Kidney epithelial cell (primary cell): ENCODE measurements at regions not wholly inside any gene's neighbourhood (a gene's known extent, or its start where the extent isn't known, plus 50 kb on each side); places are given as distances from the start of the nearest gene placed in this dataset.

Experiments used
- DNase-seq: peaks from one replicate; pipeline ENCODE4 v3.0.0-alpha.2; 2010; ENCODE audit warnings: low read depth
- H3K27me3 ChIP-seq: 2 replicates; pipeline ENCODE4 v1.6.0; 2011; ENCODE audit warnings: low read length; ENCODE audit not compliant: control insufficient read depth, insufficient read depth
- H3K36me3 ChIP-seq: 2 replicates; pipeline ENCODE4 v1.5.1; 2011; ENCODE audit warnings: low read length; ENCODE audit not compliant: control insufficient read depth, insufficient read depth
- H3K4me3 ChIP-seq: 2 replicates; pipeline ENCODE4 v1.5.1; 2011; ENCODE audit warnings: low read depth, mild to moderate bottlenecking, control low read depth, low read length
- TF ChIP-seq, protein P1 (sequence below): IDR thresholded peaks from 2 replicates; pipeline ENCODE4 v1.5.1; 2011; ENCODE audit warnings: mild to moderate bottlenecking, moderate library complexity, low read length, control low read depth, inconsistent platforms; ENCODE audit not compliant: insufficient read depth, poor library complexity, severe bottlenecking

DNA sequence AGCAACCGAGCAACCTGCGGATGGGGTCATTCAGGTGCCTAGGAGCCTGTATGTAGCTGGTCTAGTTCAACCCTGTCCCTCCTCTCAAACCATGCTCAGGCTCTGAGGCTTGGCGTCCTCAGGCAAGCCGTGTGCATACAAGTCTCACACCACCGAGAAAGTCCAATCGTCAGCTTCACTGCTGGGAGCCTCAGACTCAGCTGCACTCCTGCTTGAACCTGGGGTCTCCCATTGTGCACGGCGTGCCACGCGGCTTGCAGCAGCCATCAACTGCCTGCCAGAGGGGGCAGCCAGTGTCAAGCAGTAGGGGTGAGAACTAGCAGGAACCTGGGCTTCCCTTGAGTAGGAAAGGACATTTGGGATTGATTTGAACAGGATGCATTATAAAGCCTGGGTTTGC is 1064.6 kb downstream of the BCL11B start:
- Histone ChIP-seq H3K4me3 (no peak overlapping the region), H3K36me3 (no peaks in the 10 kb centered on the region), H3K27me3 (no peaks in the 10 kb centered on the region)
- TF ChIP-seq, protein P1, sequence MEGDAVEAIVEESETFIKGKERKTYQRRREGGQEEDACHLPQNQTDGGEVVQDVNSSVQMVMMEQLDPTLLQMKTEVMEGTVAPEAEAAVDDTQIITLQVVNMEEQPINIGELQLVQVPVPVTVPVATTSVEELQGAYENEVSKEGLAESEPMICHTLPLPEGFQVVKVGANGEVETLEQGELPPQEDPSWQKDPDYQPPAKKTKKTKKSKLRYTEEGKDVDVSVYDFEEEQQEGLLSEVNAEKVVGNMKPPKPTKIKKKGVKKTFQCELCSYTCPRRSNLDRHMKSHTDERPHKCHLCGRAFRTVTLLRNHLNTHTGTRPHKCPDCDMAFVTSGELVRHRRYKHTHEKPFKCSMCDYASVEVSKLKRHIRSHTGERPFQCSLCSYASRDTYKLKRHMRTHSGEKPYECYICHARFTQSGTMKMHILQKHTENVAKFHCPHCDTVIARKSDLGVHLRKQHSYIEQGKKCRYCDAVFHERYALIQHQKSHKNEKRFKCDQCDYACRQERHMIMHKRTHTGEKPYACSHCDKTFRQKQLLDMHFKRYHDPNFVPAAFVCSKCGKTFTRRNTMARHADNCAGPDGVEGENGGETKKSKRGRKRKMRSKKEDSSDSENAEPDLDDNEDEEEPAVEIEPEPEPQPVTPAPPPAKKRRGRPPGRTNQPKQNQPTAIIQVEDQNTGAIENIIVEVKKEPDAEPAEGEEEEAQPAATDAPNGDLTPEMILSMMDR, result no peak
- no peak for DNase-seq

DNA sequence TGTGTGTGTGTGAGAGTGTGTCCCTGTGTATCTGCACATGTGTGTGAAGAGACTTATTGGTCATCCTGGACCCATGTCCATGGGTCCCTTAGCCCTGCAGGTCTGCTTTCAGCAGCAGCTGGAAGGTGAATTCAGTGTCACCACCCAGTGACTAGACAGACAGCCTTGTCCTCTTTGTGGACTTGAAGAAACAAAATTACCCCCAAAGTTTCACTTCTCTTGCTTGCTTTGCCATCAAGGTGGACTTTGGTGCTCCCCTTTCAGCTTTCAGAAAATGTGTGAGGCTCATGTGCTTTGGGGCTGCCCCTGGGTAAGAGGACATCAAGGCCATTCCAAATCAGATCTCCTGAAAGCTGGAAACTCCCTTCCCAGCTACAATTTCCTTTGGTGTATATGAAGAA is 1063.8 kb downstream of the BCL11B start:
- Histone ChIP-seq H3K4me3 (no peak overlapping the region), H3K27me3 (no peaks in the 10 kb centered on the region), H3K36me3 (no peaks in the 10 kb centered on the region)
- TF ChIP-seq, protein P1, result no peak
- DNase-seq, result no peak

DNA sequence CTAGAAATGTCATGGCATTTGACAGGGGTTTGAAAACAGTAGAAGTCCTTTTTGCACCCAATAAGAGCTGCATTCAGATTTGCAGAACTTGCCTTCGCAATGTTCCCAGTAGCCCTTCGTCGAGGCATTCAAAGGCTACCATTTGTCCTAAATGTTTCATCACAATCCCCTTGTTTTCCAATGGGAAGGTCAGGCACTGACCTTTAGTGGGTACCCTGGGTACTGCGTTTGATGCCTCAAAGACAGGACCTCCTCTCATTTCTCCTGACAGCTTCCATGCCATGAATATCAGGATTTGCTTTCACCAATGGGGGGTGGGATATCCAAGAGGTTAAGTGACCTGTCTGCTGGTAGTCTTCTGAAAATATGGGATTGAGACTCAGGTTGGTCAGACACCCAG is 1063.1 kb downstream of the BCL11B start:
- TF ChIP-seq, protein P1, result no peak
- Histone ChIP-seq H3K36me3 (no peaks in the 10 kb centered on the region), H3K27me3 (no peaks in the 10 kb centered on the region), H3K4me3 (no peak overlapping the region)
- DNase-seq, result no peak

DNA sequence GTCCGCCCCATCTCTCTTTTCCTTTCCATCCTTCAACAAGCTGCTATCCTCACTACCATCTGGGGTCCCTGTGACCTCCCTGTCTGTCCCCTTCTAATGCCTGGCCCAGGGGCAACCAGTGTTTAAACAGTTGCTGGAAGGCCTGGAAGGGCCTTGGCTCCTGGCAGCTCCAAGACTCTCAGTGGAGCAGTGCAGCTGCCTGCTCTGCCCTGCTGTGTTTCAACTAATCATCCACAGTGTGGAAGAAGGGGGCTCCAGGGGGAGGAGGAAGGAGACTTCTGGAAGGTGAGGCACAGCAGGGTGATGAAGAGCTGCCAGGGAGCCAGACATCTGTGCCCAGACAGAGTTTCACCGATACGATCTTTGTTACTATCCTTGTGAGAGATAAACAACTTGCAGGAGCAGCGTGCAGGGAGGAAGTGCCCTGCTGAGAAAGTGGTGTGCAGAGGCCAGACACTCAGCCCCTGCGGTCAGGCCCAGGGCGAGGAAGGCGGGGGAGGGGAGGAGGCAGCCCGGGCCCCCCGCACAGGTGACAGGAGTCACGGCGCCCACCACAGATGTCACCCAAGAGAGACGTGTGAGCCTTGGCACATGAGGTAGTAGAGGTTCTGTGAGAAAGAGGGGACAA is 1061.8 kb downstream of the BCL11B start:
- TF ChIP-seq, protein P1, result no peak
- no peak for DNase-seq

DNA sequence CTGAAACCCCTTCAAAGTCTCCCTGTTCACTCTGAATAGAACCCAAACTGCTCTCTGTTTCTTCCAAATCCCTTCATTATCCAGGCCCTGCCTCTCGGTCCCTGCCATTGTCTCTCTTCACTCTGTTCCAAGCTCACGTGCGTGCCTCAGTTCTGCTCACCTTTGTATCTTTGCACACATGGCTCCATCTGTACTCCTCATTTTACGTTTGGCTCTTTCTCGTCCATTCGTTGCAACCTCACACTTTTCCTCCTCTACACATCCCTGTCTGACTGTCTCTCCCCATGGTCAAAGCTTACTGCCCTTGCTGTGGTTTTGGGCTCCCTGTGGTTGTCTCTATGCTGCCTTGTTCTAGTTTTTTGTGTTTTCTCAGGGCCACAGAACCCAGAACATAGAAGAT is 1054.5 kb downstream of the BCL11B start:
- no peaks in the 10 kb centered on the region for H3K27me3 ChIP-seq
- TF ChIP-seq, protein P1, result no peak

More for the DNA sequence above, 1061.8 kb downstream of the BCL11B start:
- Histone ChIP-seq H3K4me3 (no peak overlapping the region), H3K27me3 (no peaks in the 10 kb centered on the region), H3K36me3 (no peaks in the 10 kb centered on the region)

DNA sequence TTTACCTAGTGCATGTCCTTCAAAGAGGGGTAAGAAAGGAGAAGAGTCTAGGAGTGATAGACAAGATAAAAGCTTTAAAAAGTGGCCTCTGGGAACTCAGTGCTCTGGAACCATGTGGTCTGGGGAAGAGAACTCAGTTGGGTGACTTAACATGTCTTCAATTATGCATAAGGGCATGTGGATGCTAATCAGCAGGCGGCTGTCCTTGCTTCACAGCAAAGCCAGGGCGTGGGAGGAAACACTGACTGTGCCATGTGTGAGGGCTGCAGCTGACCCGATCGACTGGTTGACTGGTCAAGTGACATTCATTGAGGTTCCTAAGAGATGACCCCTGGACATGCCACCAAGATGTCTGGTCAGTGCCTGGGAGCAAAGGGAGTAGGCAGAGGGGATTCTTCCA is 1053.8 kb downstream of the BCL11B start:
- Histone ChIP-seq H3K4me3 (no peak overlapping the region), H3K27me3 (no peaks in the 10 kb centered on the region), H3K36me3 (no peaks in the 10 kb centered on the region)
- DNase-seq, result no peak
- TF ChIP-seq, protein P1, result no peak

More for the DNA sequence above, 1054.5 kb downstream of the BCL11B start:
- no peak overlapping the region for H3K4me3 ChIP-seq
- no peaks in the 10 kb centered on the region for H3K36me3 ChIP-seq
- DNase-seq, result no peak
